CD1c-positive myeloid dendritic cell (primary cell): ENCODE measurements at regions not wholly inside any gene's neighbourhood (a gene's known extent, or its start where the extent isn't known, plus 50 kb on each side); places are given as distances from the start of the nearest gene placed in this dataset.
"Not testable (repeated sequence)": the region's sequence is repeated elsewhere in the genome, so short reads cannot be mapped to it uniquely, and the experiment has no call there.

Source experiments
- DNase-seq: peaks from one replicate; pipeline ENCODE4 v3.0.0-alpha.2; 2016; ENCODE audit errors: extremely low spot score

DNA sequence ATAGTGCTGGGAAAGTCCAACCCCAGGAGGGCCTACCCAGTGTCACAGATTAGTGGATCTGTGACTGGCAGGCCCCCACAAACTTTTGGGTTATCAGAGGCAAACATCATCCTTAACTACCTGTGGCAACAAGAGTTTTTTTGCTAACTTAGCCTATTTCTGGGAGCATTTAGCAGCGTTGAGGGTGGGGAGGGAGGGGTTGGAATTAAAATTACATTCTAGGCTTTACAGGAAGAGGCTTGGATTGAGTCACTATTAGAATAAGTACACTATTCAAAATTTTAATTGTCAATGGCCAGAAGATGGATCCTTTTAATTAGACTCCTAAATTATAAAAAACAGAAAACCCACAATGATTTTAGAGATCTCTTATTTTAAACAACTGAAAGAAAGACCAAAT, 267.9 kb upstream of the NPSR1 start:
- DNase-seq, result no peak

DNA sequence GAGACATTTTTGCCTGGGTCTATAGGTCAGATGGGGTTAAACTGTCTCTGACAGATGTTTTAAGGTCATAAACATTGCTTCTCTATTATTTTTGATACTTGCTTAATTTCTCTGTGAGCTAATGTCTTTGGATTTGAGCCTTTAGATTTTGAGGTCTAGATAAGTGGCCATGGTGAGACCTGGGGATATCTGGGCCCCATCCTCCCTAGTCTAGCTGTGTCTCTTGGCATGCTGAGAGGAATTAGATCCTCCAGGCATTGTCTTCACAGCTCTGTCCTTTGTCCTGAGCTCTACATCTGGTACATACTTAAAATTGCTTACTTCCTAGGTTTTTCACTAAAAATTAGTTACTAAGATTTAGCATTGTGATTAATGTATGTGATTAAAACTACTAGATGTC, 265.0 kb upstream of the NPSR1 start:
- DNase-seq, result no peak

GRCh38 chr7:34396437-34397064, 261.5 kb upstream of the NPSR1 start:
- DNase-seq, result no peak

DNA sequence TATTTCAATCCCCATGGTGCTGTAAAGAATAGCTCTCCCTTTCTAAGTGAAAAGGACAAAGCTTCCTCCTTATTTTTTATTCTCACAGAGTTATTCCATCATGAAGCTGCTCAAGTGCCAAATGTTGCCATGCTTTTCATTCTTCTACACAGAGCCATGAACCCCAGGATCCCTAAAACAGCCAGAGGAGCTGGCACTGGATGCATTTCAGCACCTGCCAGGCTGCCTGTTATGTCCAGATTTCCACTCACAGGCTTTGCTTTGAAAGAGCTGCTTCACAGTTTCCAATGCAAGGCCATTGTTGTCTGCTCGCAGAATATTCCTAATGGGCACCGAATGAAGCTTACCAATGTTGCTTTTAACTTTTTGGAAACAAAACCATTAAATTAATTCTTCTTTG, 256.2 kb upstream of the NPSR1 start:
- no peak for DNase-seq

DNA sequence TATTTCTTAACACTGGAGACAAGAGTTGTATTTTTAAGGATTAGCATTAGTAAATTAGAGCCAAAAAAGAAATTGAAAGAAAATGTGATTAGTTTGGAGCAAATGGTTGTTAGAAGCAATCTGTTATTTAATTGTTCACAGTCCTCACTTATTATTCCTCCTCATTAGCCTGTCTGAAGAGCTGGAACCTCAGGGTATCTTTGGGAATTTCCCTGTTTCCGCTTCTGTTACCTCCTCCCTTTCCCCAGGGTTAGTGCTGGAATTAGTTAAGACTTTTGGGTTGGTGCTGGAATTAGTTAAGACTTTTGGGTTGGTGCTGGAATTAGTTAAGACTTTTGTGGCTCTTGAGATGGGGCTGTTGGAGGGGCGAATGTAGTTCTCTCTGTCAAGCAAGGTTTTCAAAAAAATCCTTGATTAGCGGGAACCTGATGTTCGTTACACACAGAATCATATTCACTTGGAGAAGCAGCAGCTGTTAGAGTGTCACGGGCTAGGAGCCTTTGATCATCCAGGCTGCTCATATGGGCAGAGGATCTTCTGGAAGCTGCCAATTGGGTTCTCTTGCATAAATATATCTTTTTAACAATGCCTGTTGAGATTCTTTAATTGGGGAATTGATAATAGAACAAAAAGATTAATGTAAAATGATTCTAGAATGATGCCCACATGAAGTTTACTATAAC, 251.0 kb upstream of the NPSR1 start:
- DNase-seq, result no peak

DNA sequence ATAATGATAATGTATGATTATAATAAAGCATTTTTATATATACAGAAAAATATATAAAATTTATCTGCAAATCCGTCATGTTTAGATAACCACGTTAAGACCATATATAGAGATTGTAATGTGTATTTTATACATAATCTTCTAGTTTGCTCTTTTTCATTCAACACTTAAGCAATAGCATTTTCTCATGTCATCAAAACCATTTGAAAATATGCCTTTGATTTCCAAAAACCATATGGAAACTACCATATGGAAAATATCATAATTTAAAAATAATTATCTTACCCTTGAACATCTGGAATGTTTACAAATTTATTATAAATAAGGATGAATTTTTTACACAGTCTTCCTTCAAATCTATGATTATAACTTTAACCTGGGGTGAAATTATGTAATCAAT, 250.4 kb upstream of the NPSR1 start:
- no peak for DNase-seq

DNA sequence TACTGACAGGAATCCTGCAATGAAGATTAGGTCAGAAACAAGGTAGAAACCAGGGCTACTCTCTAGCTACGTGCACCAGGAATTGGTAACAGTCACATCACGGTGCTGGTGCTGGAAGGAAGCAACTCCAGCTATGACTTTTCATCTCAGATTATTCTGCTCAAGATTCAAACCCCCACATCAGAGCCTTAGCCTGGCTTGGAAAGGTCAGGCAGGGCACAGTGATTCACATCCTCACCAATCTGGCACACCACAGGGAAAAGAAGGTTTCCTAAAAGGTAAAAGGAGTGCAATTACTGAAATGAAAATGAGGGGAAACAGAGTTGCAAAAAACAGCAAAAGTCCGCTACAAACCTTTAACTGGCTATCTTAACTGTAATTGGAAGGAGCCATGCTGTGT, 240.2 kb upstream of the NPSR1 start:
- DNase-seq, result no peak

DNA sequence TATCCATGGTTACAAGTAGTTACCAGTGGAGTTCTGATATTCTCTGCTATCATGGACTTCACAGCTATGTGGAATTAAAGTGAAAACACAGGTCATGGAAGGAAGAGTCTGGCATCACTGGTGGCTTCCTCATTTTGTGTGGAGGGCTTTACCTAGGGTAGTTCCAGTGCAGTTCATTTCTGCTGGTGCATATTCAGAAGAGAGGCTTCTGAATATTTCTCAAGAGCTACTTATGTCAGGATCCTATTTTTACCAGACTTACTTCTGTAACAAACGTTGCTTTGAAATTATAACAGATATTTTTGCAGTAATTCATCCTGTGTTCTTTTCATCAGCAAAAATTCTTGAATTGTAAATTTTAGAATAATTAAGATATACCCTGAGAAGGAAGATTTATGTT, 236.5 kb upstream of the NPSR1 start:
- no peak for DNase-seq

- DNase-seq, result no peak
These were observed 232.8 kb upstream of the NPSR1 start for GRCh38 chr7:34425194-34425593.

DNA sequence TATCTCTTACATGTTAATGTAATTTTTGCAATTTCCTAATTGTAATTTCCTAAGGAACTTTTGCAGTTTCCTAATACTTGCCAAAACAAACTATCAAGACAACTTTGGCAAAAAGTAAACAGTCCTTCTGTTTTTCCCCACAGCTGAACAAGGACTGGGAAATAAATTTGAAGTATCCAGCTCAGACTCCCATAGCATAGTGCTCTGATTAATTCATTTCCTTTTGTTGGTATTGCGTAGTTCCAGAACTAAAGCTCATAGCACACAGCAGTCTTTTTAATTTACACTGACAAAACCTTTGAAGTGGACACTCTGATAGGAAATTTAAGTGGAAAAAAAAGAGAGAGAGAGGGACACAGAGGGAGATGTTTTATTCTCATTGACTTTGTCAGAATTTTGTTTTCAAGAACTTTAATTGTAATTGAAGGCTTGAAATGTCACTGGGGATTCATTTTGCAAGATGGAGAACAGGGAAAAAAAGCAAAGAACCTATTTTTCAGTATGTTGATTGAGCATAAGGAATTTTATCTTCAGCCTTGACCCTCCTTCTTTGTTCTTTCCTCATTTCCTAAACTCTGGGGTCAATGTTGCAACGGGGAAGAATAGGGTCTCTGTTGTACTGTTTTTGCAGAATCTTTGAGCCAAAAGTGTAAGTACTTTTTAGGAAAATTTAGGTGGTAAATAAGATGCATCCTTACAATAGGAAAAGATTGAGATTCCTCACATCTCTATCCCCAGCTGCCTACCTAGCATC, 232.2 kb upstream of the NPSR1 start:
- DNase-seq, result no peak

- no peak for DNase-seq
These were observed 227.6 kb upstream of the NPSR1 start for GRCh38 chr7:34430456-34430855.

GRCh38 chr7:34438436-34438835, 219.6 kb upstream of the NPSR1 start:
- DNase-seq, result no peak

- no peak for DNase-seq
These were observed 212.4 kb upstream of the NPSR1 start for GRCh38 chr7:34445653-34446052.

GRCh38 chr7:34448531-34448930, 209.5 kb upstream of the NPSR1 start:
- DNase-seq, result not testable (repeated sequence)

DNA sequence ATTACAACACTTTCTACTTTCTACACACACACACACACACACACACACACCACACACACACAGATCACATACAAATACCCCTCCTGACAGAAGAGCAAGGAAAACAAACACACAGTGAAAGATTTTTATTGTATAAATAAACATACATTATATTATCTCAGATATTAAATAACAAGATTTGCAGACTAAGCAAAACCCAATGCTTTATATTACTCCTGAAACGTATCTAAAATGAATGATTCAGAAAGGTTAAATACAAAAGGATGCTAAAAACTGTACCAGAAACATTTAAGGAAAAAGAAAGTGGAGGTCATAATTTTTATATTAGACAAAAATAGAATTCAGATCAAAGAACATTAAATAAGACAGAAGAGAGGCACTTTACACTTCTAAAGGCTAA, 208.3 kb upstream of the NPSR1 start:
- DNase-seq, result no peak

GRCh38 chr7:34451183-34451582, 206.8 kb upstream of the NPSR1 start:
- no peak for DNase-seq

DNA sequence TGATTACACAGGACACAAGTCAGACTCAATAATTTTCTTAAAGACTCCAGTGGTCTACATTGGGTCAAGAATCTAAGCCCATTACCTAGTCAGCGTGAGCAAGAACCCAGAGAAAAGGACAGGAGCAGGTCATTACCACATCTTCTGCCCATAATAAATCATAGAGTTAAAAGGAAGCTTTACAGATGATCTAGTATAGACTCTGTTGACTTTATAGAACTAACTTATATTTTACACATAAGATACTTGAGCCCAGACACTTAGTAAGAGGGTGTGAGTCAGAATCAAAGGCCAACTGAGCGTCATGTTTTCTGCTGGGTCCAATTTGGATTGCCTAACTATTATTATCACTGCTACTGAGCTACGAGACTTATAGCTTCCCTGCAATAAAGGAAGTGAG, 206.1 kb upstream of the NPSR1 start:
- DNase-seq, result no peak

GRCh38 chr7:34452363-34452762, 205.7 kb upstream of the NPSR1 start:
- DNase-seq, result no peak

- DNase-seq, result no peak
These were observed 204.9 kb upstream of the NPSR1 start for GRCh38 chr7:34453150-34453549.

- DNase-seq, result no peak
These were observed 203.6 kb upstream of the NPSR1 start for GRCh38 chr7:34454381-34454780.

GRCh38 chr7:34457329-34457728, 200.7 kb upstream of the NPSR1 start:
- no peak for DNase-seq

GRCh38 chr7:34463830-34464229, 194.2 kb upstream of the NPSR1 start:
- no peak for DNase-seq

- no peak for DNase-seq
These were observed 186.2 kb upstream of the NPSR1 start for GRCh38 chr7:34471844-34472243.
